HK-2 (cell line): ENCODE measurements at regions not wholly inside any gene's neighbourhood (a gene's known extent, or its start where the extent isn't known, plus 50 kb on each side); places are given as distances from the start of the nearest gene placed in this dataset.

Experiments used
- DNase-seq: peaks from one replicate; pipeline ENCODE4 v3.0.0-alpha.2; 2018; ENCODE audit not compliant: unreplicated experiment

GRCh38 chr12:107225635-107226034, 132.3 kb upstream of the CRY1 start:
- no peak for DNase-seq

- DNase-seq, result no peak
Observed at GRCh38 chr12:107226126-107226525, 132.8 kb upstream of the CRY1 start.

GRCh38 chr12:107228076-107228475, 134.7 kb upstream of the CRY1 start:
- DNase-seq, result no peak

GRCh38 chr12:107229827-107230226, 136.5 kb upstream of the CRY1 start:
- no peak for DNase-seq

GRCh38 chr12:107231303-107231702, 138.0 kb upstream of the CRY1 start:
- no peak for DNase-seq

- DNase-seq, result no peak
Observed at GRCh38 chr12:107233551-107233950, 140.2 kb upstream of the CRY1 start.

GRCh38 chr12:107235600-107235999, 142.3 kb upstream of the CRY1 start:
- DNase-seq, result no peak

GRCh38 chr12:107236824-107237511, 143.6 kb upstream of the CRY1 start:
- DNase-seq, result no peak

GRCh38 chr12:107238296-107238695, 144.9 kb upstream of the CRY1 start:
- DNase-seq, result no peak

- DNase-seq, result no peak
Observed at GRCh38 chr12:107241411-107241810, 148.1 kb upstream of the CRY1 start.

GRCh38 chr12:107242189-107242588, 148.8 kb upstream of the CRY1 start:
- no peak for DNase-seq

- no peak for DNase-seq
Observed at GRCh38 chr12:107243341-107243740, 150.0 kb upstream of the CRY1 start.

GRCh38 chr12:107244584-107244983, 151.2 kb upstream of the CRY1 start:
- no peak for DNase-seq

- no peak for DNase-seq
Observed at GRCh38 chr12:107247650-107248049, 154.3 kb upstream of the CRY1 start.

GRCh38 chr12:107248187-107248586, 154.8 kb upstream of the CRY1 start:
- DNase-seq, result no peak

GRCh38 chr12:107251288-107251687, 157.9 kb upstream of the CRY1 start:
- no peak for DNase-seq

- no peak for DNase-seq
Observed at GRCh38 chr12:107253361-107253760, 160.0 kb upstream of the CRY1 start.

- DNase-seq, result no peak
Observed at GRCh38 chr12:107254258-107254856, 161.0 kb upstream of the CRY1 start.

- DNase-seq, result no peak
Observed at GRCh38 chr12:107258780-107259179, 165.4 kb upstream of the CRY1 start.

- DNase-seq, result no peak
Observed at GRCh38 chr12:107263980-107264379, 170.6 kb upstream of the CRY1 start.

- no peak for DNase-seq
Observed at GRCh38 chr12:107264667-107265066, 171.3 kb upstream of the CRY1 start.

- no peak for DNase-seq
Observed at GRCh38 chr12:107267604-107268003, 174.3 kb upstream of the CRY1 start.

GRCh38 chr12:107271523-107271922, 178.2 kb upstream of the CRY1 start:
- DNase-seq, result no peak

- DNase-seq, result no peak
Observed at GRCh38 chr12:107275530-107275929, 182.2 kb upstream of the CRY1 start.
